IPS-18a (cell line): ENCODE measurements at regions not wholly inside any gene's neighbourhood (a gene's known extent, or its start where the extent isn't known, plus 50 kb on each side); places are given as distances from the start of the nearest gene placed in this dataset.

Experiments used
- H3K27ac ChIP-seq: one replicate; pipeline ENCODE4 v1.5.1; 2013; ENCODE audit warnings: low read length
- H3K27me3 ChIP-seq: one replicate; pipeline ENCODE4 v1.6.1; 2013; ENCODE audit warnings: mild to moderate bottlenecking, low read length; ENCODE audit not compliant: control insufficient read depth, insufficient read depth
- H3K36me3 ChIP-seq: one replicate; pipeline ENCODE4 v1.6.1; 2013; ENCODE audit warnings: low read depth, low read length; ENCODE audit not compliant: control insufficient read depth
- H3K4me1 ChIP-seq: one replicate; pipeline ENCODE4 v1.6.1; 2013; ENCODE audit warnings: low read depth, low read length; ENCODE audit not compliant: control insufficient read depth
- H3K4me3 ChIP-seq: one replicate; pipeline ENCODE4 v1.5.1; 2013; ENCODE audit warnings: low read length
- H3K9ac ChIP-seq: one replicate; pipeline ENCODE4 v1.6.1; 2013; ENCODE audit warnings: mild to moderate bottlenecking, low read length, moderate library complexity
- H3K9me3 ChIP-seq: one replicate; pipeline ENCODE4 v1.6.1; 2013; ENCODE audit warnings: low read depth, low read length; ENCODE audit not compliant: control insufficient read depth

GRCh38 chr7:33661430-33662160, 243.7 kb upstream of the BMPER start:
- H3K9ac ChIP-seq: no peak overlapping the region
- no peak overlapping the region for H3K27ac ChIP-seq
- H3K27me3 ChIP-seq: no peaks in the 10 kb centered on the region

GRCh38 chr7:33666531-33666930, 238.8 kb upstream of the BMPER start:
- H3K27ac ChIP-seq: no peak overlapping the region
- H3K4me1 ChIP-seq: peaks cover 5% of the 10 kb centered on the region
- H3K9me3 ChIP-seq: no peaks in the 10 kb centered on the region
- H3K4me3 ChIP-seq: no peak overlapping the region
- no peaks in the 10 kb centered on the region for H3K27me3 ChIP-seq
- H3K9ac ChIP-seq: no peak overlapping the region
- no peaks in the 10 kb centered on the region for H3K36me3 ChIP-seq

More at GRCh38 chr7:33661430-33662160, 243.7 kb upstream of the BMPER start:
- no peak overlapping the region for H3K4me3 ChIP-seq
- no peaks in the 10 kb centered on the region for H3K36me3 ChIP-seq
- H3K4me1 ChIP-seq: no peaks in the 10 kb centered on the region
- no peaks in the 10 kb centered on the region for H3K9me3 ChIP-seq

- Histone ChIP-seq H3K36me3 (no peaks in the 10 kb centered on the region), H3K9me3 (no peaks in the 10 kb centered on the region), H3K27ac (no peak overlapping the region), H3K9ac (no peak overlapping the region), H3K4me1 (peaks cover 5% of the 10 kb centered on the region), H3K4me3 (no peak overlapping the region), H3K27me3 (no peaks in the 10 kb centered on the region)
Measured at GRCh38 chr7:33667196-33667595, 238.1 kb upstream of the BMPER start.

- peaks cover 5% of the 10 kb centered on the region for H3K4me1 ChIP-seq
- H3K9me3 ChIP-seq: no peaks in the 10 kb centered on the region
- no peaks in the 10 kb centered on the region for H3K27me3 ChIP-seq
- no peak overlapping the region for H3K9ac ChIP-seq
- no peak overlapping the region for H3K4me3 ChIP-seq
- no peak overlapping the region for H3K27ac ChIP-seq
- no peaks in the 10 kb centered on the region for H3K36me3 ChIP-seq
Measured at GRCh38 chr7:33669251-33669670, 236.1 kb upstream of the BMPER start.

- Histone ChIP-seq H3K27me3 (no peaks in the 10 kb centered on the region), H3K36me3 (no peaks in the 10 kb centered on the region), H3K4me3 (no peak overlapping the region), H3K27ac (no peak overlapping the region), H3K9me3 (no peaks in the 10 kb centered on the region), H3K9ac (no peak overlapping the region), H3K4me1 (peaks cover 5% of the 10 kb centered on the region)
Measured at GRCh38 chr7:33671531-33672262, 233.6 kb upstream of the BMPER start.

GRCh38 chr7:33673029-33673700, 232.2 kb upstream of the BMPER start:
- H3K4me3 ChIP-seq: no peak overlapping the region
- H3K4me1 ChIP-seq: peaks cover 5% of the 10 kb centered on the region
- no peaks in the 10 kb centered on the region for H3K27me3 ChIP-seq
- no peak overlapping the region for H3K27ac ChIP-seq
- no peaks in the 10 kb centered on the region for H3K9me3 ChIP-seq
- H3K9ac ChIP-seq: no peak overlapping the region
- H3K36me3 ChIP-seq: no peaks in the 10 kb centered on the region

- Histone ChIP-seq H3K36me3 (no peaks in the 10 kb centered on the region), H3K9ac (no peak overlapping the region), H3K9me3 (no peaks in the 10 kb centered on the region), H3K4me1 (no peaks in the 10 kb centered on the region), H3K27me3 (no peaks in the 10 kb centered on the region), H3K27ac (no peak overlapping the region), H3K4me3 (no peak overlapping the region)
Measured at GRCh38 chr7:33674804-33675411, 230.4 kb upstream of the BMPER start.

GRCh38 chr7:33677556-33677955, 227.8 kb upstream of the BMPER start:
- H3K9me3 ChIP-seq: no peaks in the 10 kb centered on the region
- H3K4me1 ChIP-seq: no peaks in the 10 kb centered on the region
- H3K27me3 ChIP-seq: no peaks in the 10 kb centered on the region
- no peak overlapping the region for H3K9ac ChIP-seq
- no peak overlapping the region for H3K27ac ChIP-seq
- H3K4me3 ChIP-seq: no peak overlapping the region
- H3K36me3 ChIP-seq: no peaks in the 10 kb centered on the region

- H3K27ac ChIP-seq: no peak overlapping the region
- no peaks in the 10 kb centered on the region for H3K4me1 ChIP-seq
- no peaks in the 10 kb centered on the region for H3K9me3 ChIP-seq
- H3K36me3 ChIP-seq: no peaks in the 10 kb centered on the region
- H3K27me3 ChIP-seq: no peaks in the 10 kb centered on the region
- no peak overlapping the region for H3K4me3 ChIP-seq
- no peak overlapping the region for H3K9ac ChIP-seq
Measured at GRCh38 chr7:33678569-33679335, 226.6 kb upstream of the BMPER start.

GRCh38 chr7:33680682-33681081, 224.7 kb upstream of the BMPER start:
- H3K4me3 ChIP-seq: no peak overlapping the region

GRCh38 chr7:33685503-33685902, 219.8 kb upstream of the BMPER start:
- no peak overlapping the region for H3K27ac ChIP-seq
- H3K36me3 ChIP-seq: no peaks in the 10 kb centered on the region
- H3K4me3 ChIP-seq: no peak overlapping the region
- no peaks in the 10 kb centered on the region for H3K9me3 ChIP-seq
- H3K4me1 ChIP-seq: no peaks in the 10 kb centered on the region
- no peak overlapping the region for H3K9ac ChIP-seq
- H3K27me3 ChIP-seq: no peaks in the 10 kb centered on the region

More at GRCh38 chr7:33680682-33681081, 224.7 kb upstream of the BMPER start:
- Histone ChIP-seq H3K27ac (no peak overlapping the region), H3K27me3 (no peaks in the 10 kb centered on the region), H3K4me1 (no peaks in the 10 kb centered on the region), H3K9me3 (no peaks in the 10 kb centered on the region), H3K9ac (no peak overlapping the region), H3K36me3 (no peaks in the 10 kb centered on the region)
